Hepatocyte (in vitro differentiated cells): ENCODE measurements at regions not wholly inside any gene's neighbourhood (a gene's known extent, or its start where the extent isn't known, plus 50 kb on each side); places are given as distances from the start of the nearest gene placed in this dataset.

Experiments used
- DNase-seq: peaks from one replicate; pipeline ENCODE4 v3.0.0-alpha.2; 2016; ENCODE audit warnings: low spot score
- H2AFZ ChIP-seq: fragments of 200-600 bp; sonication (generic); 2 replicates; pipeline ENCODE4 v1.6.0; 2016; ENCODE audit warnings: antibody characterized with exemption, mild to moderate bottlenecking
- H3K27ac ChIP-seq: fragments of 200-600 bp; sonication (generic); 2 replicates; pipeline ENCODE4 v1.5.1; 2016; ENCODE audit warnings: mild to moderate bottlenecking
- H3K27me3 ChIP-seq: fragments of 200-600 bp; sonication (generic); 2 replicates; pipeline ENCODE4 v1.6.1; 2016
- H3K36me3 ChIP-seq: fragments of 200-600 bp; sonication (generic); replicated peaks from 2 replicates; pipeline ENCODE4 v1.5.1; 2016; ENCODE audit warnings: low read depth; ENCODE audit not compliant: insufficient read depth
- H3K4me1 ChIP-seq: fragments of 200-600 bp; sonication (generic); 2 replicates; pipeline ENCODE4 v1.5.1; 2016; ENCODE audit warnings: mild to moderate bottlenecking, moderate library complexity; ENCODE audit not compliant: insufficient read depth
- H3K4me2 ChIP-seq: fragments of 200-600 bp; sonication (generic); 2 replicates; pipeline ENCODE4 v1.6.0; 2016
- H3K4me3 ChIP-seq: fragments of 200-600 bp; sonication (generic); 2 replicates; pipeline ENCODE4 v1.5.1; 2016; ENCODE audit warnings: mild to moderate bottlenecking
- H3K79me2 ChIP-seq: fragments of 200-600 bp; sonication (generic); 2 replicates; pipeline ENCODE4 v1.6.0; 2017; ENCODE audit warnings: mild to moderate bottlenecking
- H3K9me2 ChIP-seq: fragments of 200-600 bp; sonication (generic); replicated peaks from 2 replicates; pipeline ENCODE4 v1.6.0; 2017; ENCODE audit warnings: mild to moderate bottlenecking; ENCODE audit not compliant: insufficient read depth
- H3K9me3 ChIP-seq: fragments of 200-600 bp; sonication (generic); 2 replicates; pipeline ENCODE4 v1.5.1; 2016; ENCODE audit warnings: low read depth, mild to moderate bottlenecking
- H4K20me1 ChIP-seq: fragments of 200-600 bp; sonication (generic); 2 replicates; pipeline ENCODE4 v1.6.0; 2016; ENCODE audit warnings: mild to moderate bottlenecking; ENCODE audit not compliant: insufficient read depth, poor library complexity, severe bottlenecking
- EZH2 ChIP-seq: fragments of 200-600 bp; sonication (generic); IDR thresholded peaks from 2 replicates; pipeline ENCODE4 v1.6.1; 2016; ENCODE audit warnings: antibody characterized with exemption, mild to moderate bottlenecking, borderline replicate concordance
- EZH2phosphoT487 ChIP-seq: fragments of 200-600 bp; sonication (generic); IDR thresholded peaks from one replicate; pipeline ENCODE4 v1.6.1; 2018; ENCODE audit warnings: antibody characterized with exemption, mild to moderate bottlenecking, low read depth, moderate library complexity; ENCODE audit not compliant: unreplicated experiment, severe bottlenecking
- WGBS: methylation state at CpG from one replicate; pipeline ENCODE4 v1.1.6; 2016; ENCODE audit warnings: low lambda C conversion rate; ENCODE audit errors: missing lambda C conversion rate; 5-methylcytosine and 5-hydroxymethylcytosine counted together
- TF ChIP-seq, protein P1 (sequence below): fragments of 200-600 bp; sonication (generic); IDR thresholded peaks from 2 replicates; pipeline ENCODE4 v1.5.1; 2016; ENCODE audit warnings: antibody characterized with exemption, mild to moderate bottlenecking; ENCODE audit not compliant: poor library complexity

DNA sequence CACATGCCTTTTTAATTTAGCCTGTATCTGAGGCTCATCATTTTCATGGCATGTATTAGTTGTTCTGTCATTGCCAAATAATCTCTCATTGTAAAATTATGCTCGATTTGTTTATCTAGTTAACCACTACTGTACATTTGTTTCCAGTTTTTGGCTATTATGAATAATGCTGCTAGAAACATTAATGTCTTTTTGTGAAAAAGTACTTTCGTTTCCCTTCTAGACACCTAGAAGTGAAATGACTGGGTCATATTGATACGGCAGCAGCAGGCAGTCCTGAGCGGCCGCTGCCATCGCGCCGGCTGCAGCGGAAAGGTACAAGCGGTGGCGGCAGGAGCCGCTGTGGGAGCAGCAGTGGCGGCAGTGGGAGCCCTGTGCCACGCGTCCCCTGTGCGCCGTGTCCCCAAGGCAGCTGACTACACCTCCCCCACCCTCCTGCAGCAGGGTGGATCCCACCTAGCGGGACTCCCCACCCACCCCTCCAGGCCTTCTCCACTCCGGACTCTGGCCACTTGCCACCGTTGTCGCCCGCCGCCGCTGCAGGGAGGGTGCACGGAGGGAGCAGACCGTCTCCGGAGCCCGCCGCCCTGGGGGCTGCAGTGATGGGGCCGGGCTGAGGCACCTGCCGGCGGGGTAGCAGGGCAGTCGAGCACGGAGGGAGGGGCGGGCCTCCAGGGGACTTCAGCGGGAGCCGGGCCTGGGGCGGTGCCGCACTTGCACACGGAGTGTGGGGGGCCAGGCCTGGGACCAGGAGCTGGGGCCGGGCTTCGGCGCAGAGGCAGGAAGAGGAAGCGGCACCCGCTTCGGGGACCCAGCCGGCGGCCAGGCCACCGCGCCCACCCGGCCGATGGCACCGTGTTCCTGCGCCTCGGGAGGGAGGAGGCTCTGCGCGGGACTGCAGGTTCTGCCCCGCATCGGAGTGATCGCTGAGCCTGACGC lies 66.8 kb upstream of the RGS7 start:
- H3K27me3 ChIP-seq = peaks cover 27% of the 10 kb centered on the region
- H3K79me2 ChIP-seq = no peaks in the 10 kb centered on the region
- H3K4me3 ChIP-seq = peak overlapping the region; percentile 72
- no peaks in the 10 kb centered on the region for H4K20me1 ChIP-seq
- no peak for TF ChIP-seq EZH2phosphoT487
- TF ChIP-seq, protein P1, sequence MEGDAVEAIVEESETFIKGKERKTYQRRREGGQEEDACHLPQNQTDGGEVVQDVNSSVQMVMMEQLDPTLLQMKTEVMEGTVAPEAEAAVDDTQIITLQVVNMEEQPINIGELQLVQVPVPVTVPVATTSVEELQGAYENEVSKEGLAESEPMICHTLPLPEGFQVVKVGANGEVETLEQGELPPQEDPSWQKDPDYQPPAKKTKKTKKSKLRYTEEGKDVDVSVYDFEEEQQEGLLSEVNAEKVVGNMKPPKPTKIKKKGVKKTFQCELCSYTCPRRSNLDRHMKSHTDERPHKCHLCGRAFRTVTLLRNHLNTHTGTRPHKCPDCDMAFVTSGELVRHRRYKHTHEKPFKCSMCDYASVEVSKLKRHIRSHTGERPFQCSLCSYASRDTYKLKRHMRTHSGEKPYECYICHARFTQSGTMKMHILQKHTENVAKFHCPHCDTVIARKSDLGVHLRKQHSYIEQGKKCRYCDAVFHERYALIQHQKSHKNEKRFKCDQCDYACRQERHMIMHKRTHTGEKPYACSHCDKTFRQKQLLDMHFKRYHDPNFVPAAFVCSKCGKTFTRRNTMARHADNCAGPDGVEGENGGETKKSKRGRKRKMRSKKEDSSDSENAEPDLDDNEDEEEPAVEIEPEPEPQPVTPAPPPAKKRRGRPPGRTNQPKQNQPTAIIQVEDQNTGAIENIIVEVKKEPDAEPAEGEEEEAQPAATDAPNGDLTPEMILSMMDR = peak; percentile 13
- no peaks in the 10 kb centered on the region for H3K9me2 ChIP-seq
- peak overlapping the region; percentile 99 for H3K4me2 ChIP-seq
- no peaks in the 10 kb centered on the region for H3K36me3 ChIP-seq
- WGBS = 2% methylated on average over 48 of the region's 61 CpGs
- no peaks in the 10 kb centered on the region for H3K9me3 ChIP-seq
- peak; percentile 64 for DNase-seq
- H3K27ac ChIP-seq = no peak overlapping the region
- H2AFZ ChIP-seq = peak overlapping the region; percentile 71
- no peaks in the 10 kb centered on the region for H3K4me1 ChIP-seq

DNA sequence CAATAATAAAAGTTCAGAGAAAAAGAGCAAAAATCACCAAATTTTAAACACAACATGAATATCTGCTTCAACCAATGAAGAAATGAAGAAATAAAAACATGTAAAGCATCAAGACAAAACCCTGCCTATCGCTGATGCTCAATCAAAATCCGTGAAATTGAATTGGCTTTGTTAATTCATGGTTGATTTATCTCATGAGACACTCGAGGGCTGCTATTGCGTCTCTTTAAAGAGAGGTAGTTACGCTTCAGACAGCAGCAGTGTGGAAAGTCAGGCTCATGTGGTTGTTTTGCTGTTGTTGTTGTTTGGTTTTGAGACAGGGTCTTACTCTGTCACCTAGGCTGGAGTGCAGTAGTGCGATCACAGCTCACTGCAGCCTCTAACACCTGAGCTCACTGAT lies 65.5 kb upstream of the RGS7 start:
- H3K4me2 ChIP-seq = no peak overlapping the region
- H3K27ac ChIP-seq = no peak overlapping the region
- H3K4me3 ChIP-seq = no peak overlapping the region
- no peaks in the 10 kb centered on the region for H3K9me2 ChIP-seq
- no peaks in the 10 kb centered on the region for H3K9me3 ChIP-seq
- WGBS = 93% methylated on average over 6 of the region's 6 CpGs
- no peak overlapping the region for H2AFZ ChIP-seq
- no peak for DNase-seq
- TF ChIP-seq EZH2 (no peak), EZH2phosphoT487 (no peak)
- TF ChIP-seq, protein P1 = no peak
- peaks cover 27% of the 10 kb centered on the region for H3K27me3 ChIP-seq
- H3K4me1 ChIP-seq = no peaks in the 10 kb centered on the region
- no peaks in the 10 kb centered on the region for H3K79me2 ChIP-seq
- no peaks in the 10 kb centered on the region for H3K36me3 ChIP-seq
- no peaks in the 10 kb centered on the region for H4K20me1 ChIP-seq

DNA sequence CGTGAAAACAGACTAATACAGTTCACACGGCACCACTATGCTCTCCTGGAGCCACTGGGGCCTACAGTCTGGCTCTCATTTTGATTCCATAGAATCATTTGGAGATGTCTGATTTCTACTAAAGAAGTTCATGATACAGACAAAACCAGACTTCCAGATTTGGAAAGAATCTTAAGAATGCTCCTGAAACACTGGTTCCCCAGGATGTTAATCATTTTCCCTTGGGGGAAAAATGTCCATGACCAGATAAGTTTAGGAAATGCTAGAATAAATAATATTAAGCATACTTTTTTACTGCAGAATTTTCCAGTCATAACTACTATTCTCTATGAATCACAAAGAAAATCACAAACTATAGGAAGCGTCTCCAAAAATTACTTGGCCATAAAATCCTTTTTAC lies 63.0 kb upstream of the RGS7 start:
- H3K36me3 ChIP-seq = no peaks in the 10 kb centered on the region
- 92% methylated on average over 3 of the region's 3 CpGs for WGBS
- H3K4me2 ChIP-seq = no peak overlapping the region
- H4K20me1 ChIP-seq = no peaks in the 10 kb centered on the region
- H3K27ac ChIP-seq = no peak overlapping the region
- TF ChIP-seq EZH2phosphoT487 = no peak
- TF ChIP-seq EZH2 = no peak
- TF ChIP-seq, protein P1 = no peak
- H3K9me3 ChIP-seq = no peaks in the 10 kb centered on the region
- no peaks in the 10 kb centered on the region for H3K79me2 ChIP-seq
- H2AFZ ChIP-seq = no peak overlapping the region
- H3K4me3 ChIP-seq = no peak overlapping the region
- H3K9me2 ChIP-seq = no peaks in the 10 kb centered on the region
- DNase-seq = no peak
- H3K4me1 ChIP-seq = no peaks in the 10 kb centered on the region
- H3K27me3 ChIP-seq = peaks cover 27% of the 10 kb centered on the region
